ENCODE measurements at regions not wholly inside any gene's neighbourhood (a gene's known extent, or its start where the extent isn't known, plus 50 kb on each side); places are given as distances from the start of the nearest gene placed in this dataset.

DNA sequence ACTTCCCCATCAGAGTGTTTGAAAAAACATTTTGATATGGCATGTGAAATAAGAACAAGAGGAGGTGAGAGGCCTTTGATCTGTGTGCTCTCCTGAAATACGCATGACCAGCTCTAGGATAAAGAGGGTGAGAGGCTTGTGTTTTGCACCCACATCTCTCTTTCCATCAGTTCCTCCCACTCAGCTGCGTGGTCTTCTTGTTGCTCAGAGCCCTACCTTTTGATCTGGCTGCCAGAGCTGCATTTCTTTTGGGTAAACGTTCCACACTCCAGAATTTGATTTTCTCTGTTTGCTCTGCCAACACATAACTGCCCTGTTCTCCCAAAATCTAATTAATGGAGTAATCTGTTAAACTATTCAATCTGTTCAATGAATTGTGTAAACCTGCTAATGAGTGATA lies 72.0 kb upstream of the FN1 start:
- H3K4me3 ChIP-seq (ENCODE audit: low read depth, low read length): no peak overlapping the region
- TF ChIP-seq, protein P1, sequence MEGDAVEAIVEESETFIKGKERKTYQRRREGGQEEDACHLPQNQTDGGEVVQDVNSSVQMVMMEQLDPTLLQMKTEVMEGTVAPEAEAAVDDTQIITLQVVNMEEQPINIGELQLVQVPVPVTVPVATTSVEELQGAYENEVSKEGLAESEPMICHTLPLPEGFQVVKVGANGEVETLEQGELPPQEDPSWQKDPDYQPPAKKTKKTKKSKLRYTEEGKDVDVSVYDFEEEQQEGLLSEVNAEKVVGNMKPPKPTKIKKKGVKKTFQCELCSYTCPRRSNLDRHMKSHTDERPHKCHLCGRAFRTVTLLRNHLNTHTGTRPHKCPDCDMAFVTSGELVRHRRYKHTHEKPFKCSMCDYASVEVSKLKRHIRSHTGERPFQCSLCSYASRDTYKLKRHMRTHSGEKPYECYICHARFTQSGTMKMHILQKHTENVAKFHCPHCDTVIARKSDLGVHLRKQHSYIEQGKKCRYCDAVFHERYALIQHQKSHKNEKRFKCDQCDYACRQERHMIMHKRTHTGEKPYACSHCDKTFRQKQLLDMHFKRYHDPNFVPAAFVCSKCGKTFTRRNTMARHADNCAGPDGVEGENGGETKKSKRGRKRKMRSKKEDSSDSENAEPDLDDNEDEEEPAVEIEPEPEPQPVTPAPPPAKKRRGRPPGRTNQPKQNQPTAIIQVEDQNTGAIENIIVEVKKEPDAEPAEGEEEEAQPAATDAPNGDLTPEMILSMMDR (IDR thresholded peaks at IDR 0.05; ENCODE audit: insufficient read depth, low read depth, low read length, missing control alignments): no peak
- no peak for DNase-seq (ENCODE audit: low read depth)

DNA sequence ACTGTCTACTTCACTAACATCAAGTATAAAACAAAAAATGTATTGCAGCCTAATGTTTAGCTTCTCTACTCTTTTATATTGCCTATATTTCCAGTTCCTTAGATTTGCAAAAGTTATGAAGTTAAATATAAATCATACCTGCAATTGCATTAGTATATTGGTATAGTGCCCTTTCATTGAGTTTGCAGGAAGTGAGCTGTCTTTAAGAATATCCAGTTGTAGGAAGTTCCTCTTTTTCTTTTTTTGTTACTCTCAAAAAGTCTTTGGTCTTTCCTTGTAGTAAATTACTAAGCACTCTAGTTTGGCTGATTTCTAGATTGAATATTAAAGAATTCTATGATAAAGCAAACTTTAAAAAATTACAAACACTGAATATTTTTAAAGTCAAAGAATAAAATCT lies 71.3 kb upstream of the FN1 start:
- no peak for DNase-seq (ENCODE audit: low read depth)
- no peak overlapping the region for H3K4me3 ChIP-seq (ENCODE audit: low read depth, low read length)
- TF ChIP-seq, protein P1 (IDR thresholded peaks at IDR 0.05; ENCODE audit: insufficient read depth, low read depth, low read length, missing control alignments): no peak

DNA sequence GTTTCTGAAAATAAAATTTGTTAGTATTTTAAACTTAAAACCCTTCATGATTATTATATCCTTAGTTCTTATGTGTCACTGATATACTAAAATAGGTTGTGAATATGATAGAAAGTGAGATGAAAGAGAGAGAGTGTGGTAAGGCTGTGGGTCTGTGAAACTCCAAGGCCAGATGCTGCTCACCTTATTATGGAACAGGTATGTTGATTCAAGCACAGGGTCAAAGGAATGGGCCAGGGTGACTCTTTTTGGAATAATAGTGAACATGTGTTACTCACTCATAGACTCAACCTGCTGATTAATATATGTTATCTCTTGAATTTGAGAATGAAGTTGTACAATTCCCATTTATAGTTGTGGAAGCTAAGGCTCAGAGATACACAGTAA lies 70.7 kb upstream of the FN1 start:
- no peak overlapping the region for H3K4me3 ChIP-seq (ENCODE audit: low read depth, low read length)
- TF ChIP-seq, protein P1 (IDR thresholded peaks at IDR 0.05; ENCODE audit: insufficient read depth, low read depth, low read length, missing control alignments): no peak
- DNase-seq (ENCODE audit: low read depth): no peak

DNA sequence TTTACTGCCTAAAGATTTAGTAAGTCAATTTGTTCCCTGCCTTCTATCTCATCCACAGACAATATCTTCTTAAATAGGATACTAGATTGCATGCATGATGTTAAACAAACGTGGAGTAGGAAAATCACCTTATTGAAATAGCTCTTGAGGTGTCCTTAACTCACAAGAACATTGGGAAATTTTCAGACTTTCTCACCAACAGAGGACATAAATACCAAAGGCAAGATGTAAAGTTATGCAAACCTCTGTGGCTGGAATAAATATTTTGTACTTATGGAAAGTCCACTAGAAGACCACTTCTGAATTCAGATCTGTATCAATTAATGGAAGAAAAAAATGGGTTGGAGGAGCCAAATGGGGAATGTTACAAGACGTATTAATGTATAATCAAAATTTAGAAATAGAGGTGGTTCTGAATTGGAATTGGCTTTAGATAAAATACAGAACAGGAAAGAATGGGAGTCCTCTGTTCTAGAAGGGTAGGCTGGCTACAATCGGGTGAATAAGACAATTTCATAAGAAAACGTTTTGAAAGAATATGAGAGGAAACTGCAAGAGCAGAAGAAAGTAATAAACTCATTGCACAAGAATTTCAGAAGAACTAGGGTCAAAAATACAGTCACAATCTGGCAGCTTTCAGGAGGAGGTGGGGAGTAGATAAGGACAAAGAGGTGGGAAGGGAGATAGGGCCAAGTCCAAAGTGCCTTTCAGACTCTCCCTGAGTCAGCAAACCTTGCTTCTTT lies 69.3 kb upstream of the FN1 start:
- TF ChIP-seq, protein P1 (IDR thresholded peaks at IDR 0.05; ENCODE audit: insufficient read depth, low read depth, low read length, missing control alignments): no peak
- no peak for DNase-seq (ENCODE audit: low read depth)
- H3K4me3 ChIP-seq (ENCODE audit: low read depth, low read length): no peak overlapping the region

DNA sequence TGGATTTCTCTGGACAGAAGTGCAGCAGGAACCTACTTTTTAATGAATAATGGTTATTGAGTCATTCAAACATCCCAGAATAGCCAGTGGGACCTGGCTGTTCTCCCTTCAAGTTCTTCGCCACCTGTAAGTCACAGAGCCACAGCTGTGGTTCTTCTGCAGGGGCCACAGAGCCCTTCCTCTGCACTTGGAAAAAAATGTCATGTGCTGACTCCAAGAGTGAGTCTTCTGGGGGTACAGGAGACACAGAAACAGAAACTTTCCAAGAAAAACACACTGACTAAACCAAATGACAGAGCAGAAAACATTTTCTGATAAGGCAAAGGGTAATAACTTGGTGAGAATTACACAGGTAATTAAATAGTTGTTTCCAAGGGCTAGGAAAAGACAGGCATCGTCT lies 68.7 kb upstream of the FN1 start:
- no peak for DNase-seq (ENCODE audit: low read depth)
- H3K4me3 ChIP-seq (ENCODE audit: low read depth, low read length): no peak overlapping the region
- TF ChIP-seq, protein P1 (IDR thresholded peaks at IDR 0.05; ENCODE audit: insufficient read depth, low read depth, low read length, missing control alignments): no peak

DNA sequence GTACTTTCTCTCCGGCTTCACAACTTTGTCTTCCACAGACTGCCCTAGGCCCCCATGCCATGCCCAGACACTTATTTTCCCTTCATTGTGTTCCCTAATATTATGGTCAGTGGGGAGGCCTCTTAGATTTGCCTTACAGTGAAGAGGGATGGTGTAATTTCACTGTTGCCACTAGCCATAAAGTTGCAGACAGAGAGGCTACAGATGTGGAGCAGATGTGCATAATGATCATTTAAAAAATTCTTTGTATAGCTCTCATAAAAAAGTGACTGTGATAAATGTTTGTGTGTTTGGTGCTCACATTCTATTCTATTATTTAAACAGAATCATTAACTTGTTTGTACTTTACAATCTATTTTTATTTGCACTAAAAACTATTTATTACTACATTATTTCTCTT lies 67.5 kb upstream of the FN1 start:
- TF ChIP-seq, protein P1 (IDR thresholded peaks at IDR 0.05; ENCODE audit: insufficient read depth, low read depth, low read length, missing control alignments): no peak
- no peak overlapping the region for H3K4me3 ChIP-seq (ENCODE audit: low read depth, low read length)
- DNase-seq (ENCODE audit: low read depth): no peak

DNA sequence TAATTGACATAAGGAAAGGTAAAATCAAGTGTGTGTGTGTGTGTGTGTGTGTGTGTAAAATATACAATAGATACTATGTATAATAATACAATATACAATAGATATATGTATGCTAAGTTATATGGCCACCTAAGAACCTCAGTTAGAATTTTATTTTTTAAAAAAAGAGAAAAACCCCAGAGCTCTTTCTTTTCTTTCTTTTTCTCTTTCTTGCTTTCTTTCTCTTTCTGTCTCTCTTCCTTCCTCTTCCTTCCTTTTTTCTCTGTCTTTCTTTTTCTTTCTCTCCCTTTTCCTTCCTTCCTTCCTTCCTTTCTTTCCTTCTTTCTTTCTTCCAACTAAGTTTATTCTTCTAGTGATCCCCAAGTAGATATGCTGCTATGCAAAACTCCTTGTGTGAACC lies 64.6 kb upstream of the FN1 start:
- TF ChIP-seq, protein P1 (IDR thresholded peaks at IDR 0.05; ENCODE audit: insufficient read depth, low read depth, low read length, missing control alignments): no peak
- no peak overlapping the region for H3K4me3 ChIP-seq (ENCODE audit: low read depth, low read length)
- no peak for DNase-seq (ENCODE audit: low read depth)

All from GM12865 (cell line).